Ovary (tissue), 7 donors: ENCODE measurements at regions not wholly inside any gene's neighbourhood (a gene's known extent, or its start where the extent isn't known, plus 50 kb on each side); places are given as distances from the start of the nearest gene placed in this dataset.

ENCODE experiments used
- DNase-seq, 5 donors: peaks; one replicate each; pipeline ENCODE4 v3.0.0-alpha.2; 2019 to 2020
- H3K27ac ChIP-seq, 2 donors: fragments of 200-600 bp; one replicate each; pipeline versions ENCODE4 v1.5.1 to v1.8.0; 2019 to 2022
- H3K27me3 ChIP-seq: fragments of 200-600 bp; one replicate; pipeline ENCODE4 v1.8.0; 2022
- H3K36me3 ChIP-seq: fragments of 200-600 bp; sonication (generic); one replicate; pipeline ENCODE4 v1.5.1; 2019
- H3K4me1 ChIP-seq: one replicate; pipeline ENCODE4 v1.8.1; 2013; ENCODE audit warnings: mild to moderate bottlenecking, moderate library complexity; ENCODE audit not compliant: insufficient read depth
- H3K4me3 ChIP-seq: fragments of 200-600 bp; sonication (generic); one replicate; pipeline ENCODE4 v1.5.1; 2017
- H3K9me3 ChIP-seq, 2 donors: fragments of 200-600 bp in 1 of 2; sonication (generic) in 1 of 2; one replicate each; pipeline versions ENCODE4 v1.5.1 to v1.8.1; 2013 to 2019; ENCODE audit warnings: mild to moderate bottlenecking in 1 of 2, moderate library complexity in 1 of 2
- EP300 ChIP-seq: sonication (generic); formaldehyde crosslinking; IDR thresholded peaks from one replicate; pipeline ENCODE4 v1.6.1; 2017; ENCODE audit warnings: antibody characterized with exemption
- POLR2A ChIP-seq: fragments of 450-650 bp; IDR thresholded peaks from one replicate; pipeline ENCODE4 v1.6.1; 2017; ENCODE audit warnings: antibody characterized with exemption, mild to moderate bottlenecking, moderate library complexity
- WGBS, 3 donors: extraction: QIAGEN DNeasy Blood & Tissue Kit in 1 of 3; methylation state at CpG; one replicate each; pipeline versions ENCODE4 v1.1.5 to v1.1.7; 2013 to 2017; 5-methylcytosine and 5-hydroxymethylcytosine counted together
- intact Hi-C, 4 donors: fragments of 100-400 bp; cut with DNase I; formaldehyde crosslinking; loops; one replicate each; pipeline versions ENCODE4 v1.11.0 to v1.15.1; 2022 to 2023
- TF ChIP-seq, protein P1 (sequence below), 3 donors: fragments of 450-650 bp in 2 of 3; fragments of 200-600 bp in 1 of 3; IDR thresholded peaks; one replicate each; pipeline versions ENCODE4 v1.5.1 to v1.8.0; 2016 to 2022; ENCODE audit warnings: antibody characterized with exemption in 3 of 3, mild to moderate bottlenecking in 1 of 3
- donor health status: DM: no; HTN: no; CAD: no; lungs with moderate emphysema.
- donor health status: DM: no; HTN: no; CAD: no.
- donor health status: Bipolar disorder and iron deficiency.
- donor health status: DM: no; HTN: no; CAD: no.
- donor health status: DM: yes; HTN: yes; CAD: no.

DNA sequence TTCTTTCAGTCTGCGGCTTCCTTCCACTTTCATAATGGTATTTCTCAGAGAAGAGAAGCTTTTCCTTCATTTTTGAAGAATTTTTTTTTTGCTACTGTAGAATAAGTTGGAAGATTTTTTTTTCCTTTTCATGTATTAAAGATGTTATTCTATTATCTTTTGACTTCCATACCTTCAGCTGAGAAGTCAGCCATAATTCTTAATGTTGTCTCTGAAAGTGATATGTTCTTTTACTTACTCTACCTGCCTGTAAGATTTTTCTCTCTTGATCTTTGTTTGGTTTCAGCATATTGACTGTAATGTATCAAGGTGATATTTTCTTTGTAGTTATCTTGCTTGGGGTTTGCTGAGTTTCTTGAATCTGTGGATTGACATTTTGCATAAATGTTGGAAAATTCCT lies 143.5 kb upstream of the TOX3 start:
- H3K4me1 ChIP-seq: no peaks in the 10 kb centered on the region
- H3K27me3 ChIP-seq: no peaks in the 10 kb centered on the region
- H3K36me3 ChIP-seq: no peaks in the 10 kb centered on the region
- no peak for DNase-seq
- H3K27ac ChIP-seq: no peak overlapping the region
- intact Hi-C loops: no loop called here
- no peaks in the 10 kb centered on the region for H3K9me3 ChIP-seq
- WGBS, 3 donors: 83 to 87% (median 86%) methylated on average over 1 of the region's 1 CpG
- no peak overlapping the region for H3K4me3 ChIP-seq
- TF ChIP-seq, protein P1, sequence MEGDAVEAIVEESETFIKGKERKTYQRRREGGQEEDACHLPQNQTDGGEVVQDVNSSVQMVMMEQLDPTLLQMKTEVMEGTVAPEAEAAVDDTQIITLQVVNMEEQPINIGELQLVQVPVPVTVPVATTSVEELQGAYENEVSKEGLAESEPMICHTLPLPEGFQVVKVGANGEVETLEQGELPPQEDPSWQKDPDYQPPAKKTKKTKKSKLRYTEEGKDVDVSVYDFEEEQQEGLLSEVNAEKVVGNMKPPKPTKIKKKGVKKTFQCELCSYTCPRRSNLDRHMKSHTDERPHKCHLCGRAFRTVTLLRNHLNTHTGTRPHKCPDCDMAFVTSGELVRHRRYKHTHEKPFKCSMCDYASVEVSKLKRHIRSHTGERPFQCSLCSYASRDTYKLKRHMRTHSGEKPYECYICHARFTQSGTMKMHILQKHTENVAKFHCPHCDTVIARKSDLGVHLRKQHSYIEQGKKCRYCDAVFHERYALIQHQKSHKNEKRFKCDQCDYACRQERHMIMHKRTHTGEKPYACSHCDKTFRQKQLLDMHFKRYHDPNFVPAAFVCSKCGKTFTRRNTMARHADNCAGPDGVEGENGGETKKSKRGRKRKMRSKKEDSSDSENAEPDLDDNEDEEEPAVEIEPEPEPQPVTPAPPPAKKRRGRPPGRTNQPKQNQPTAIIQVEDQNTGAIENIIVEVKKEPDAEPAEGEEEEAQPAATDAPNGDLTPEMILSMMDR (IDR thresholded peaks at IDR 0.05): no peak
- TF ChIP-seq EP300: no peak
- TF ChIP-seq POLR2A: no peak

DNA sequence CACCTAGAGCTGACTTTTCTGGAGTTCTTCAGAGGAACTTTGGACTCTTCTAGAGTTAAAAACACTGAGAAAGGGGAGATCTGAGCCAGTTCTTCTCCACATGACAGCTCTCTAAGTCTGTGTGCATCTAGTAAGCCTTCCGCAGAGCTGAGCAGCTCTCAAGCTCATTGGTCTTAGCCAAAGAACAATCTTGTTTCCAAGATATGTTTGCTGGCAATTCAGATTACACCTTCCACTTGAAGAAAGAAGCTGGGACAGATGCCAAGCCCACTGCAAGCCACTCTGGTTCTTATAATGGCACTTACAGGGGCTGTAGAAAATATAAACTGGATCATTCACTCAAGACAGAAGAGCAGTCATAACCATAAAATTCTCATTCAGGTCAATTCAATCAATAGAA lies 134.1 kb upstream of the TOX3 start:
- WGBS, 3 donors: 90 to 94% (median 90%) methylated on average over 1 of the region's 1 CpG
- no peaks in the 10 kb centered on the region for H3K4me1 ChIP-seq
- no peaks in the 10 kb centered on the region for H3K36me3 ChIP-seq
- H3K9me3 ChIP-seq: peaks cover 0 to 2% of the 10 kb centered on the region in 2 donors
- TF ChIP-seq EP300 (no peak), POLR2A (no peak)
- TF ChIP-seq, protein P1 (IDR thresholded peaks at IDR 0.05): no peak
- no peaks in the 10 kb centered on the region for H3K27me3 ChIP-seq
- no peak for DNase-seq
- H3K27ac ChIP-seq: no peak overlapping the region
- H3K4me3 ChIP-seq: no peak overlapping the region
- intact Hi-C loops: no loop called here

DNA sequence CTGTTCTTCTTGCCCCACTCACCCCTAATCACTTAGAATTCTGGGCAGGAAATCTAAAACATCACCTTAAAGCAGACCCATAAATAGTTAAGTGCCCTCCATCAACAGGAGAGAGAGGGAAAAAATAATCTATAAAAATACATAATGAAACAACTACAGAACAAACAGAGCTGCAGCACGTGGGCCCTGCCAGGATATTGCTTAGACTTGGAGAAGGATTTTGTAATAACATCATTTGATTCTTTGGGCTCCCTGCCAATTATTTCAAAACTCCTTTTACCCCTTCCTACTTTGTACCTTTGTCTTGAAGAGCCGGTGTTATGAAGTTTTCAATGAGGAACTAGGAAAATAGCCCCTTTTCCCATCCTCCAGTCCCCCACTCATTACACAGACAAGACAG lies 130.6 kb upstream of the TOX3 start:
- H3K27me3 ChIP-seq: no peaks in the 10 kb centered on the region
- no peaks in the 10 kb centered on the region for H3K4me1 ChIP-seq
- H3K4me3 ChIP-seq: no peak overlapping the region
- no peak overlapping the region for H3K27ac ChIP-seq
- H3K9me3 ChIP-seq: peaks cover 0 to 2% of the 10 kb centered on the region in 2 donors
- intact Hi-C loops: no loop called here
- 36 to 49% (median 41%) methylated on average over 2 of the region's 2 CpGs for WGBS, 3 donors
- TF ChIP-seq, protein P1 (IDR thresholded peaks at IDR 0.05): no peak
- TF ChIP-seq POLR2A (no peak), EP300 (no peak)
- no peaks in the 10 kb centered on the region for H3K36me3 ChIP-seq
- DNase-seq: no peak

DNA sequence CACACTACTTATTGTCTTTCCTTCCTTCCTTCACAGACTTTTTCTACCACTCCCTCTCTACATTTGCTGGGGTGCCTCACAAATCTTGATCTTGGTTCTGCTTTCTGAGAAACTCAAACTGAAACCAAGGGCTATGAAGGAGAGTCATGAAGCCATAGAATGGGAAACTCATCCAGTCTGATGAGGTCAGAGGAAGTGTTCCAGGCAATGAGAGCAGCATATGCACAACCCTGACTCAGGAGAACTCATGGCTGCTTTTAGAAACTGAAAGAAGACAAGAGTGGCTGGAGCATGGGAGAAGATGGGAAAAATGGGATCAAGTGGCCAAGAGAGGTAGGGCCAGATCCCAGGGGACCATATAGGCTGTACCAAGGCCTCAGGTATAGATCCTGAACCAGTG lies 130.0 kb upstream of the TOX3 start:
- no peak overlapping the region for H3K27ac ChIP-seq
- no peak for DNase-seq
- intact Hi-C loops: no loop called here
- no peaks in the 10 kb centered on the region for H3K36me3 ChIP-seq
- H3K9me3 ChIP-seq: peaks cover 0 to 2% of the 10 kb centered on the region in 2 donors
- no peaks in the 10 kb centered on the region for H3K4me1 ChIP-seq
- TF ChIP-seq, protein P1 (IDR thresholded peaks at IDR 0.05): no peak
- TF ChIP-seq EP300 (no peak), POLR2A (no peak)
- H3K27me3 ChIP-seq: no peaks in the 10 kb centered on the region
- H3K4me3 ChIP-seq: no peak overlapping the region

DNA sequence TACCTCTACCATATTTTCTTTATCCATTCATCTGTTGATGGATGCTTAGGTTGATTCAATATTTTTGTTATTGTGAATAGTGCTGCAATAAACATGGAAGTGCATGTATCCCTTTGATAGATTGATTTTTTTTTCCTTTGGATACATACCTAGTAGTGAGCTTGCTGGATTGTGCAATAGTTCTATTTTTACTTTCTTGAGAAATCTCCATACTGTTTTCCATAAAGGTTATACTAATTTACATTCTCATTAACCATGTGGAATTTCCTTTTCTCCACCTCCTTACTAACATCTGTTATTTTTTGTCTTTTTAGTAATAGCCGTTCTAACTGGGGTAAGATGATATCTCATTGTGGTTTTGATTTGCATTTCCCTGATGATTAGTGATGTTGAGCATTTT lies 124.6 kb upstream of the TOX3 start:
- WGBS, 3 donors: 15 to 26% (median 17%) methylated on average over 1 of the region's 1 CpG
- intact Hi-C loops: no loop called here

More for the DNA sequence above, 124.6 kb upstream of the TOX3 start:
- no peaks in the 10 kb centered on the region for H3K9me3 ChIP-seq
- no peaks in the 10 kb centered on the region for H3K36me3 ChIP-seq
- H3K4me1 ChIP-seq: no peaks in the 10 kb centered on the region
- H3K27me3 ChIP-seq: no peaks in the 10 kb centered on the region
- DNase-seq: no peak
- H3K4me3 ChIP-seq: no peak overlapping the region
- TF ChIP-seq POLR2A: no peak
- TF ChIP-seq, protein P1 (IDR thresholded peaks at IDR 0.05): no peak
- no peak for TF ChIP-seq EP300
- H3K27ac ChIP-seq: no peak overlapping the region
